GM10266 (cell line): ENCODE measurements at regions not wholly inside any gene's neighbourhood (a gene's known extent, or its start where the extent isn't known, plus 50 kb on each side); places are given as distances from the start of the nearest gene placed in this dataset.

Experiments
- DNase-seq: peaks from one replicate; pipeline ENCODE4 v3.0.0; 2012; ENCODE audit errors: extremely low spot score
- TF ChIP-seq, protein P1 (sequence below): IDR thresholded peaks from 2 replicates; pipeline ENCODE4 v1.5.1; 2012; ENCODE audit warnings: mild to moderate bottlenecking, low read depth; ENCODE audit not compliant: control insufficient read depth, insufficient read depth; ENCODE audit errors: missing control alignments

DNA sequence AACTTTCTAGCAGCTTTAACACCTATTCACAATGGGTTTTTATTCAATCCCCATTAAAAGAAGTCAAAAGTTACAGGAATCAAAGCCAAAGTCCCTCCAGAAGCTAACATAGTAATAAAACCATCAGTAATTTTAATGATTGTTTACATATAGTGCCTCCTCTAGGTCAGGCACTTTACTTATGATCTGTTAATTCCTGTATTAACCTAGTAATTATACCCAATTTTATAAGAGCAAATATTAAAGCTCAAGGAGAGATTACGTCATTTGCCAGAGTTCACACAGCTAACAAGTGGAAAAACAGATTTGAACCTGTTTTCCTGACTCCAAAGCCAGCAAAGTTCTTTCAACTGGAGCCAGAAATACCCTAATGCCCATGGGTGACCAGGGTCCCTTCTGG is 112.9 kb upstream of the F3 start:
- DNase-seq = no peak
- TF ChIP-seq, protein P1, sequence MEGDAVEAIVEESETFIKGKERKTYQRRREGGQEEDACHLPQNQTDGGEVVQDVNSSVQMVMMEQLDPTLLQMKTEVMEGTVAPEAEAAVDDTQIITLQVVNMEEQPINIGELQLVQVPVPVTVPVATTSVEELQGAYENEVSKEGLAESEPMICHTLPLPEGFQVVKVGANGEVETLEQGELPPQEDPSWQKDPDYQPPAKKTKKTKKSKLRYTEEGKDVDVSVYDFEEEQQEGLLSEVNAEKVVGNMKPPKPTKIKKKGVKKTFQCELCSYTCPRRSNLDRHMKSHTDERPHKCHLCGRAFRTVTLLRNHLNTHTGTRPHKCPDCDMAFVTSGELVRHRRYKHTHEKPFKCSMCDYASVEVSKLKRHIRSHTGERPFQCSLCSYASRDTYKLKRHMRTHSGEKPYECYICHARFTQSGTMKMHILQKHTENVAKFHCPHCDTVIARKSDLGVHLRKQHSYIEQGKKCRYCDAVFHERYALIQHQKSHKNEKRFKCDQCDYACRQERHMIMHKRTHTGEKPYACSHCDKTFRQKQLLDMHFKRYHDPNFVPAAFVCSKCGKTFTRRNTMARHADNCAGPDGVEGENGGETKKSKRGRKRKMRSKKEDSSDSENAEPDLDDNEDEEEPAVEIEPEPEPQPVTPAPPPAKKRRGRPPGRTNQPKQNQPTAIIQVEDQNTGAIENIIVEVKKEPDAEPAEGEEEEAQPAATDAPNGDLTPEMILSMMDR = no peak

DNA sequence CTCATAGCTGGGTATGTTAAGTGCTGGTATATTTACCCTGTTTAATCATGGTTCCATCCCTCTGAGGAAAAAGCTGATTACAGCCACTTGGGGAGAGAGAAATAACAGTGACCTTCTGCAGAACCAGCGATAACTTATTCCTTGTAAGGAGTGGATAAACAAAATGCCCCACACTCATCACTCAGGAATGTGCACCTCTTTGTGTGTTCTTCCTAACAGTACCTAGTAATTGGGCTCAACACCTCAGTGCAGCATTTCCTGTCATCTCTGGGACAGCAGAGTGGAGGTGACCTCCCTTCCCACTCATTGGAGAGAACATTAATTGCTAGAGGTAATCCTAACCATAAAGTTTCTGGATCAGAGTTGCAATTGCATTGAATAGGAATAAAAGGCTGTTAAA is 112.5 kb upstream of the F3 start:
- no peak for DNase-seq
- TF ChIP-seq, protein P1 = no peak

DNA sequence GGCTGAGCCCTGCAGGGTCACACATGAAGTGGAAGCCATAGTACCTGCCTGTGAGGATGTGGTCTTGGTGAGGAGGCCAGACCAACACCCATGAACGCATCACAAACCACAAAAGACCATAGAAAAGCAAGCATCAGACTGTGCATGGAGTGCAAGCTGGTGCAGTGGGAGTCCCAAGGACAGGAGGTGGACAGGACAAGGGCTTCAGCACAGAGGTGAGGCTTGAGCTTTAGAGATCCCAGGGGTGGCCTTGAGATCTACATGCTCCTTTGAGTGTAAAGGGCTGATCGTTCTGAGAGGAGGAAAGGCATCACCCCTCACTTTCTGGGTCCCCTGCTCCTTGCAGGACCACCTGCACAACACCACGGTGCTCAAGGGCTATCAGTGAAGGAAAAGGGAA is 111.9 kb upstream of the F3 start:
- no peak for DNase-seq
- TF ChIP-seq, protein P1 = no peak

DNA sequence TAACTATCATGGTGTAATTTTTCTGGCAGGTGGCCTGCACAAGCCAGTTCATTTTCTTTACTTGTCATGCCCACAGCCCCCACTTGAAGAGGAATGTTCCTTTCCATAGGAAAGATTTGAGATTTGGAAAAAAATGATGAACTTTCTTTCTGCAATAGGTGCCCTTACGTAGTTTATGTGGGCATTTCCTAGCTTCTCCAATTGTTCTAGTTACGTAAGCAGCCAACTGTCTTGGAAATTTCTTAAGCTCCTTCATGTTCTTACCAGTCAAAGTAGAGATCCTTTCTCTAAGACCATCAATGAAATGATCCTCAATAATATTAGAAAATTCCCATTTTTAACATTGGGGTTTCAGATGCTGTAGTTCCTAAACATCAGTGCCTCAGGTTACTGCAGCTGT is 109.5 kb upstream of the F3 start:
- DNase-seq = no peak
- TF ChIP-seq, protein P1 = no peak

DNA sequence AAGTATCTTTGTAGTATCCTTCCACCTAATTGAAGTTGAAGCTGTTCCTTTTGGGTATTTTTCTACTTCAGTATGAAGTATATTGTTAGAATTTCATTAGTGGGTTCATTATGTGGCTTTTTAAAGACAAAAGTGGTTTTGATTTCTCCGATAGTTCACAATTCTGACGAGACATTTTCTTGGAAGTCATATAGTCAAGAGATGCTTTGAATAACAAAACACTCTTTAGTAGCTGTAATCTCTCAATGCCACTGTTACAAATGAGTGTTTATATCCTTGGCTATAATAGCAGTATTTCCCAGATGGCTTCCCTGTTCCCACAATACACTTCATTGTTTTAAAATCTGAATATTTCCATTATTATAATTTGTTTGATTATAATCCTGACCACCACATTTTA is 108.7 kb upstream of the F3 start:
- TF ChIP-seq, protein P1 = no peak
- no peak for DNase-seq

DNA sequence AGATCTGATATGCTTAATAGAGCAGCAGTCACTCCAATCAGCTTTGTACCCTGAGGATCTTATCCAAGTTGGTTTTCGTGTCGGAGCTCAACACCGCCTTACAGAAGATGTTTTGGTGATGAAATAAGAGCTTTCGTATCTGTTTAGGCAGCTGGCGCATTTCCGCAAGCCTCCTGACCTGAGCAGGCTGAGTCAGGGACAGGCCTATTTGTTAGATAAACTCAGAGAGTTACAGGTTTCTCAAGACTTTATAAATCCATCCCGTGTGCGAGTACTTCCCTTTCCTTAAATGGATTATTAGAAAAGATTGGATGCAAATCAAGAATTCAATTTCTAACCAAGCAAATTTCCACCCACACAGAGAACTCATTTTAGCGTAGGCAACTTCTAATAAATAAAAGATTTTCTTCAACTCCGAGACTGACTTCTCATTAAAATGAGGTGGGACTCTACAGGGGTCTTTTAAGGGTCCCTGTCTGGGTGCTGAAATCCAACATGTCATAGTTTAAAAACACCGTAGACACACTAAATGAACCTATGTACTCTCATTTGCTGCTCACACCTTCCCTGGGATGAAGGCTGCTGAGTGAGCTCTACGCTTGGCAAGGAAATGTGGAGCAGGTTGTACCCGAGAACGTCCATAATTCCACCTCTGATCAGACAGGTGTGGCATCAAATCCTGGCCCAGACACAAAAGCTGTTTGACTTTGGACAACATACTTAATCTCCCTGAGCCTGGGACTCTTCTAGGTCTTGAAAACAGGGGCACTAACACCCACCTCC is 106.9 kb upstream of the F3 start:
- TF ChIP-seq, protein P1 = no peak
- DNase-seq = no peak

DNA sequence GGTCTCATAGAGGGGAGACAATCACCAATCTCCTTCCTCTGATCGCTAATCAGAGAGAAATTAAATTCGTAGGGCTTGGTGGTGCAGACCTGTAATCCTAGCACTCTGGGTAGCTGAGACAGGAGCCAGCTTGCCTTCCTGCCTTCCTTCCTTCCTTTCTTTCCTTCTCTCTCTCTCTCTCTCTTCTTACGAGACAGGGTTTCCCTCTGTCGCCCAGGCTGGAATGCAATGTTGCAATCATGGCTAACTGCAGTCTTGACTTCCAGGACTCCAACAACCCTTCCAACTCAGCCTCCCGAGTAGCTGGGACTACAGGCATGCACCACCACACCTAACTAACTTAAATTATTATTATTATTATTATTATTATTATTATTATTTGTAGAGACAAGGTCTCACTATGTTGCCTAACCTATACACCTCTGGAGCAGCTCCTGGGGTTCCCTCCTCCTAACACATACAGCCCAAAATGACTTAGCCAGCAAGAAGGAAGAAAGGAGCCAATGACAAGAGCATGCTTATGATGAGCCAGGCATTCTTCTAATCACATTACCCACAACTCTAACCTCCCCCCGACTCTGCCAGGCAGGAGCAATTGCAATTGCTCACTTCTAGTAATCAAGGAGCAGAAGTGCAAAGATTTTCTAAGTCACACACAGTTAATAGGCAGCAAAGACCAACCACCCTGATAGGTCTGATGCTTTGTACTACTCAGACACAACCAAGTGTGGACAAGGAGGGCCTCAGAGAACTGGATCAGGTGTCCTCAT is 105.4 kb upstream of the F3 start:
- TF ChIP-seq, protein P1 = no peak
- no peak for DNase-seq
